Keratinocyte (primary cell): ENCODE measurements at regions not wholly inside any gene's neighbourhood (a gene's known extent, or its start where the extent isn't known, plus 50 kb on each side); places are given as distances from the start of the nearest gene placed in this dataset.

Experiments used
- DNase-seq: peaks from one replicate; pipeline ENCODE4 v3.0.0-alpha.2; 2011; ENCODE audit warnings: low read depth, missing footprints, low spot score
- FAIRE-seq: peaks from 2 replicates; lab custom pipeline; 2011; peaks lifted over from hg19 to GRCh38; lab: Jason Lieb, UNC
- H2AFZ ChIP-seq: 2 replicates; pipeline ENCODE4 v1.6.0; 2012; ENCODE audit warnings: low read length, control low read depth, inconsistent platforms; ENCODE audit not compliant: control insufficient read depth
- H3K27ac ChIP-seq: 2 replicates; pipeline ENCODE4 v1.5.1; 2011; ENCODE audit warnings: low read length; ENCODE audit not compliant: control insufficient read depth, insufficient read depth
- H3K27me3 ChIP-seq: 3 replicates; pipeline ENCODE4 v1.6.0; 2011; ENCODE audit warnings: low read length; ENCODE audit not compliant: control insufficient read depth, insufficient read depth; ENCODE audit errors: extremely low read depth
- H3K36me3 ChIP-seq, 2 experiments: 2 replicates in 1 of 2; 3 replicates in 1 of 2; pipeline ENCODE4 v1.5.1; 2011; ENCODE audit warnings: low read length in 2 of 2, mild to moderate bottlenecking in 1 of 2; ENCODE audit not compliant: control insufficient read depth in 2 of 2, insufficient read depth in 2 of 2; ENCODE audit errors: extremely low read depth in 1 of 2
- H3K4me1 ChIP-seq: 3 replicates; pipeline ENCODE4 v1.5.1; 2011; ENCODE audit warnings: low read length; ENCODE audit not compliant: control insufficient read depth, insufficient read depth; ENCODE audit errors: extremely low read depth
- H3K4me2 ChIP-seq: 3 replicates; pipeline ENCODE4 v1.6.0; 2011; ENCODE audit warnings: low read depth, low read length; ENCODE audit not compliant: control insufficient read depth, insufficient read depth; ENCODE audit errors: extremely low read depth
- H3K4me3 ChIP-seq, 3 experiments: fragments of 200-600 bp in 1 of 3; sonication (generic) in 1 of 3; 2 replicates in 2 of 3; 3 replicates in 1 of 3; pipeline ENCODE4 v1.5.1; 2011 to 2016; ENCODE audit warnings: low read length in 3 of 3, mild to moderate bottlenecking in 3 of 3, control low read depth in 2 of 3, inconsistent platforms in 1 of 3, low read depth in 1 of 3, mixed read lengths in 1 of 3, mixed run types in 1 of 3, moderate library complexity in 1 of 3; ENCODE audit not compliant: control insufficient read depth in 2 of 3, insufficient read depth in 2 of 3; ENCODE audit errors: extremely low read depth in 1 of 3
- H3K79me2 ChIP-seq: 2 replicates; pipeline ENCODE4 v1.6.0; 2012; ENCODE audit warnings: low read length; ENCODE audit not compliant: control insufficient read depth, insufficient read depth
- H3K9ac ChIP-seq: 3 replicates; pipeline ENCODE4 v1.6.0; 2011; ENCODE audit warnings: low read length; ENCODE audit not compliant: control insufficient read depth, insufficient read depth; ENCODE audit errors: extremely low read depth
- H3K9me1 ChIP-seq: 3 replicates; pipeline ENCODE4 v1.6.0; 2011; ENCODE audit warnings: low read length; ENCODE audit not compliant: control insufficient read depth, insufficient read depth; ENCODE audit errors: extremely low read depth
- H3K9me3 ChIP-seq: 2 replicates; pipeline ENCODE4 v1.5.1; 2012; ENCODE audit warnings: low read depth, low read length; ENCODE audit not compliant: control insufficient read depth
- H4K20me1 ChIP-seq: 3 replicates; pipeline ENCODE4 v1.6.0; 2011; ENCODE audit warnings: low read length; ENCODE audit not compliant: control insufficient read depth, insufficient read depth; ENCODE audit errors: extremely low read depth
- CTCF ChIP-seq, 3 experiments: IDR thresholded peaks in 1 of 3; conservative IDR thresholded peaks in 1 of 3; optimal IDR thresholded peaks in 1 of 3; 2 replicates in 2 of 3; 3 replicates in 1 of 3; pipeline versions ENCODE3 to v1.5.1; 2011; ENCODE audit warnings: low read length in 3 of 3, mild to moderate bottlenecking in 3 of 3, moderate library complexity in 2 of 3, control low read depth in 1 of 3, inconsistent platforms in 1 of 3; ENCODE audit not compliant: insufficient read depth in 2 of 3; ENCODE audit errors: extremely low read depth in 1 of 3
- EZH2 ChIP-seq: IDR thresholded peaks from one replicate; pipeline ENCODE4 v1.6.1; 2012; ENCODE audit warnings: inconsistent platforms, mild to moderate bottlenecking, low read length, moderate library complexity
- dilution Hi-C: fragments of 300-500 bp; cut with MboI; formaldehyde crosslinking; loops from one replicate; pipeline ENCODE4 v1.7.0; 2020; ENCODE audit warnings: low sequenced_read_pairs; ENCODE audit not compliant: extremely low pct_ligation_motif_present

- no peak for FAIRE-seq
- H3K79me2 ChIP-seq = no peaks in the 10 kb centered on the region
- H2AFZ ChIP-seq = no peak overlapping the region
- H3K27ac ChIP-seq = no peak overlapping the region
- H3K27me3 ChIP-seq = no peaks in the 10 kb centered on the region
- no peak for DNase-seq
- no peaks in the 10 kb centered on the region for H3K9me1 ChIP-seq
- no peak overlapping the region for H3K9ac ChIP-seq
- no peaks in the 10 kb centered on the region for H3K9me3 ChIP-seq
- H3K4me1 ChIP-seq = peaks cover 7% of the 10 kb centered on the region
- peak overlapping the region in 1 of 3 experiments; percentile 17 for H3K4me3 ChIP-seq
- dilution Hi-C loops = no loop called here
- no peaks in the 10 kb centered on the region for H3K36me3 ChIP-seq
- H3K4me2 ChIP-seq = peak overlapping the region; percentile 42
- no peaks in the 10 kb centered on the region for H4K20me1 ChIP-seq
- no peak for TF ChIP-seq EZH2
These were observed 427.8 kb upstream of the MCTP2 start for GRCh38 chr15:93803421-93804152.

DNA sequence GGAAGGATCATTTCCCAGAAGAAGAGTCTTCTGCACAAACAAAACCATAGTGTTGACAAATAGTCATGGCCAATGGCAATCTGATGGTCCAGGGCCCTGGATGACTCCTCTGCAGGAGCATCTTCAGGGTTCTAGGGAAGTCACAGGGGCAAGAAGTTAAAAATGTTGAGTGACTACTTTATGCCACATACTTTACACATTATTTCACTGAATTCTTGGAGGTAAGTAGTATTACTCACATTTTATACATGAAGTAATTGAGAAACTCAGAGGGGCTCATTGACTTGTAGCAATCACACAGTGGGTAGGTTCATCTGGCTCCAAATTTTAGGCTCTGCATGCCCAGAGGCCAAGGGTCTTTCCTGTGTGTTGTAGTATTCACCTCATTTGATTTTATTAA, 430.2 kb upstream of the MCTP2 start:
- Histone ChIP-seq H3K4me1 (peaks cover 7% of the 10 kb centered on the region), H3K27me3 (no peaks in the 10 kb centered on the region), H3K9me1 (no peaks in the 10 kb centered on the region), H3K36me3 (no peaks in the 10 kb centered on the region), H3K27ac (no peak overlapping the region), H3K4me2 (no peak overlapping the region), H2AFZ (no peak overlapping the region), H3K4me3 (no peak overlapping the region), H3K9ac (no peak overlapping the region), H3K79me2 (no peaks in the 10 kb centered on the region), H4K20me1 (no peaks in the 10 kb centered on the region), H3K9me3 (no peaks in the 10 kb centered on the region)
- no peak for FAIRE-seq
- no peak for DNase-seq
- TF ChIP-seq EZH2 = no peak
- TF ChIP-seq CTCF (optimal IDR thresholded peaks at IDR 0.05 in 1 of 3, IDR thresholded peaks at IDR 0.05 in 1 of 3, conservative IDR thresholded peaks at IDR 0.05 in 1 of 3; ENCODE audit: extremely low read depth in 1 of 3, insufficient read depth in 2 of 3, low read length in 3 of 3) = no peak
- dilution Hi-C loops = no loop called here

GRCh38 chr15:93800805-93801204, 430.6 kb upstream of the MCTP2 start:
- Histone ChIP-seq H3K4me3 (no peak overlapping the region), H3K9me3 (no peaks in the 10 kb centered on the region), H3K36me3 (no peaks in the 10 kb centered on the region), H3K4me1 (peaks cover 7% of the 10 kb centered on the region), H3K9ac (no peak overlapping the region), H3K4me2 (no peak overlapping the region), H3K79me2 (no peaks in the 10 kb centered on the region), H3K27me3 (no peaks in the 10 kb centered on the region), H2AFZ (no peak overlapping the region), H3K27ac (no peak overlapping the region), H4K20me1 (no peaks in the 10 kb centered on the region), H3K9me1 (no peaks in the 10 kb centered on the region)
- FAIRE-seq (no peak), DNase-seq (no peak)
- dilution Hi-C loops = no loop called here
- TF ChIP-seq CTCF (optimal IDR thresholded peaks at IDR 0.05 in 1 of 3, IDR thresholded peaks at IDR 0.05 in 1 of 3, conservative IDR thresholded peaks at IDR 0.05 in 1 of 3; ENCODE audit: extremely low read depth in 1 of 3, insufficient read depth in 2 of 3, low read length in 3 of 3) (no peak), EZH2 (no peak)
